ENCODE measurements at regions not wholly inside any gene's neighbourhood (a gene's known extent, or its start where the extent isn't known, plus 50 kb on each side); places are given as distances from the start of the nearest gene placed in this dataset.

GRCh38 chr5:91272858-91273257, 110.3 kb downstream of the ARRDC3 start:
- peaks cover 6% of the 10 kb centered on the region for H3K4me1 ChIP-seq (ENCODE audit: insufficient read depth, low read length)
- no peaks in the 10 kb centered on the region for H3K9me3 ChIP-seq (ENCODE audit: control insufficient read depth, insufficient read depth, low read length)
- H3K9ac ChIP-seq (ENCODE audit: low read depth, low read length), result no peak overlapping the region

GRCh38 chr5:91271999-91272398, 111.1 kb downstream of the ARRDC3 start:
- H3K9me3 ChIP-seq (ENCODE audit: control insufficient read depth, insufficient read depth, low read length), result no peaks in the 10 kb centered on the region
- H3K36me3 ChIP-seq (ENCODE audit: insufficient read depth, low read length), result no peaks in the 10 kb centered on the region
- peaks cover 6% of the 10 kb centered on the region for H3K4me1 ChIP-seq (ENCODE audit: insufficient read depth, low read length)
- H3K9ac ChIP-seq (ENCODE audit: low read depth, low read length), result no peak overlapping the region

More at GRCh38 chr5:91272858-91273257, 110.3 kb downstream of the ARRDC3 start:
- no peaks in the 10 kb centered on the region for H3K36me3 ChIP-seq (ENCODE audit: insufficient read depth, low read length)

- H3K9ac ChIP-seq (ENCODE audit: low read depth, low read length), result no peak overlapping the region
- peaks cover 6% of the 10 kb centered on the region for H3K4me1 ChIP-seq (ENCODE audit: insufficient read depth, low read length)
- H3K9me3 ChIP-seq (ENCODE audit: control insufficient read depth, insufficient read depth, low read length), result no peaks in the 10 kb centered on the region
- H3K36me3 ChIP-seq (ENCODE audit: insufficient read depth, low read length), result no peaks in the 10 kb centered on the region
Observed at GRCh38 chr5:91269198-91269597, 113.9 kb downstream of the ARRDC3 start.

GRCh38 chr5:91266184-91266705, 116.9 kb downstream of the ARRDC3 start:
- H3K4me1 ChIP-seq (ENCODE audit: insufficient read depth, low read length), result peaks cover 6% of the 10 kb centered on the region

GRCh38 chr5:91264311-91265051, 118.6 kb downstream of the ARRDC3 start:
- no peaks in the 10 kb centered on the region for H3K36me3 ChIP-seq (ENCODE audit: insufficient read depth, low read length)
- no peaks in the 10 kb centered on the region for H3K9me3 ChIP-seq (ENCODE audit: control insufficient read depth, insufficient read depth, low read length)
- peaks cover 6% of the 10 kb centered on the region for H3K4me1 ChIP-seq (ENCODE audit: insufficient read depth, low read length)
- no peak overlapping the region for H3K9ac ChIP-seq (ENCODE audit: low read depth, low read length)

More at GRCh38 chr5:91266184-91266705, 116.9 kb downstream of the ARRDC3 start:
- Histone ChIP-seq H3K9ac (ENCODE audit: low read depth, low read length) (no peak overlapping the region), H3K36me3 (ENCODE audit: insufficient read depth, low read length) (no peaks in the 10 kb centered on the region), H3K9me3 (ENCODE audit: control insufficient read depth, insufficient read depth, low read length) (no peaks in the 10 kb centered on the region)

- Histone ChIP-seq H3K36me3 (ENCODE audit: insufficient read depth, low read length) (no peaks in the 10 kb centered on the region), H3K9ac (ENCODE audit: low read depth, low read length) (no peak overlapping the region), H3K9me3 (ENCODE audit: control insufficient read depth, insufficient read depth, low read length) (no peaks in the 10 kb centered on the region), H3K4me1 (ENCODE audit: insufficient read depth, low read length) (no peaks in the 10 kb centered on the region; the same call in 1 of the 2 replicates)
Observed at GRCh38 chr5:91263898-91264297, 119.2 kb downstream of the ARRDC3 start.

GRCh38 chr5:91257301-91257700, 125.8 kb downstream of the ARRDC3 start:
- no peaks in the 10 kb centered on the region for H3K4me1 ChIP-seq (ENCODE audit: insufficient read depth, low read length)
- no peaks in the 10 kb centered on the region for H3K36me3 ChIP-seq (ENCODE audit: insufficient read depth, low read length)
- H3K9me3 ChIP-seq (ENCODE audit: control insufficient read depth, insufficient read depth, low read length), result no peaks in the 10 kb centered on the region
- no peak overlapping the region for H3K9ac ChIP-seq (ENCODE audit: low read depth, low read length)

GRCh38 chr5:91256142-91256524, 127.0 kb downstream of the ARRDC3 start:
- H3K9ac ChIP-seq (ENCODE audit: low read depth, low read length), result no peak overlapping the region
- no peaks in the 10 kb centered on the region for H3K4me1 ChIP-seq (ENCODE audit: insufficient read depth, low read length)
- no peaks in the 10 kb centered on the region for H3K36me3 ChIP-seq (ENCODE audit: insufficient read depth, low read length)
- H3K9me3 ChIP-seq (ENCODE audit: control insufficient read depth, insufficient read depth, low read length), result no peaks in the 10 kb centered on the region

GRCh38 chr5:91255396-91256141, 127.5 kb downstream of the ARRDC3 start:
- H3K9me3 ChIP-seq (ENCODE audit: control insufficient read depth, insufficient read depth, low read length), result no peaks in the 10 kb centered on the region
- H3K4me1 ChIP-seq (ENCODE audit: insufficient read depth, low read length), result no peaks in the 10 kb centered on the region
- H3K9ac ChIP-seq (ENCODE audit: low read depth, low read length), result no peak overlapping the region
- no peaks in the 10 kb centered on the region for H3K36me3 ChIP-seq (ENCODE audit: insufficient read depth, low read length)

- no peaks in the 10 kb centered on the region for H3K4me1 ChIP-seq (ENCODE audit: insufficient read depth, low read length)
Observed at GRCh38 chr5:91252916-91253315, 130.2 kb downstream of the ARRDC3 start.

GRCh38 chr5:91245871-91246270, 137.2 kb downstream of the ARRDC3 start:
- no peak overlapping the region for H3K9ac ChIP-seq (ENCODE audit: low read depth, low read length)
- no peaks in the 10 kb centered on the region; the same call in 1 of the 2 replicates for H3K9me3 ChIP-seq (ENCODE audit: control insufficient read depth, insufficient read depth, low read length)
- H3K36me3 ChIP-seq (ENCODE audit: insufficient read depth, low read length), result no peaks in the 10 kb centered on the region
- no peaks in the 10 kb centered on the region for H3K4me1 ChIP-seq (ENCODE audit: insufficient read depth, low read length)

More at GRCh38 chr5:91252916-91253315, 130.2 kb downstream of the ARRDC3 start:
- no peaks in the 10 kb centered on the region for H3K36me3 ChIP-seq (ENCODE audit: insufficient read depth, low read length)
- H3K9ac ChIP-seq (ENCODE audit: low read depth, low read length), result no peak overlapping the region
- no peaks in the 10 kb centered on the region for H3K9me3 ChIP-seq (ENCODE audit: control insufficient read depth, insufficient read depth, low read length)

- Histone ChIP-seq H3K36me3 (ENCODE audit: insufficient read depth, low read length) (no peaks in the 10 kb centered on the region), H3K9ac (ENCODE audit: low read depth, low read length) (no peak overlapping the region), H3K9me3 (ENCODE audit: control insufficient read depth, insufficient read depth, low read length) (no peaks in the 10 kb centered on the region; the same call in 1 of the 2 replicates), H3K4me1 (ENCODE audit: insufficient read depth, low read length) (no peaks in the 10 kb centered on the region)
Observed at GRCh38 chr5:91245074-91245452, 138.1 kb downstream of the ARRDC3 start.

- no peaks in the 10 kb centered on the region for H3K4me1 ChIP-seq (ENCODE audit: insufficient read depth, low read length)
- no peaks in the 10 kb centered on the region for H3K36me3 ChIP-seq (ENCODE audit: insufficient read depth, low read length)
- no peak overlapping the region for H3K9ac ChIP-seq (ENCODE audit: low read depth, low read length)
- no peaks in the 10 kb centered on the region; the same call in 1 of the 2 replicates for H3K9me3 ChIP-seq (ENCODE audit: control insufficient read depth, insufficient read depth, low read length)
Observed at GRCh38 chr5:91244380-91245073, 138.6 kb downstream of the ARRDC3 start.

GRCh38 chr5:91243852-91244251, 139.3 kb downstream of the ARRDC3 start:
- Histone ChIP-seq H3K4me1 (ENCODE audit: insufficient read depth, low read length) (no peaks in the 10 kb centered on the region), H3K36me3 (ENCODE audit: insufficient read depth, low read length) (no peaks in the 10 kb centered on the region), H3K9ac (ENCODE audit: low read depth, low read length) (no peak overlapping the region), H3K9me3 (ENCODE audit: control insufficient read depth, insufficient read depth, low read length) (no peaks in the 10 kb centered on the region; the same call in 1 of the 2 replicates)

Data from ES-I3 (cell line).